OCI-LY1 (cell line): ENCODE measurements at regions not wholly inside any gene's neighbourhood (a gene's known extent, or its start where the extent isn't known, plus 50 kb on each side); places are given as distances from the start of the nearest gene placed in this dataset.

Experiments used
- CTCF ChIP-seq: fragments of 200-600 bp; sonication (generic), shearing (Covaris generic); IDR thresholded peaks from 2 replicates; pipeline ENCODE4 v1.5.1; 2017; ENCODE audit warnings: mild to moderate bottlenecking, antibody characterized with exemption, low read length, moderate library complexity, mixed read lengths
- EZH2 ChIP-seq: fragments of 200-600 bp; sonication (generic), shearing (Covaris generic); IDR thresholded peaks from 2 replicates; pipeline ENCODE4 v1.8.0; 2017; ENCODE audit warnings: borderline replicate concordance, mixed run types, mild to moderate bottlenecking, antibody characterized with exemption, low read length, moderate library complexity, mixed read lengths

- TF ChIP-seq EZH2 (no peak), CTCF (no peak)
These were observed 83.9 kb upstream of the BANK1 start for GRCh38 chr4:101706535-101707057.
